ENCODE measurements at regions not wholly inside any gene's neighbourhood (a gene's known extent, or its start where the extent isn't known, plus 50 kb on each side); places are given as distances from the start of the nearest gene placed in this dataset.

GRCh38 chr2:78260861-78261260 lies 738.7 kb upstream of the LRRTM4 start:
- no peak for TF ChIP-seq REST (IDR thresholded peaks at IDR 0.05; ENCODE audit: insufficient replicate concordance, low read depth)
- TF ChIP-seq GABPA (IDR thresholded peaks at IDR 0.05; ENCODE audit: low read depth), result no peak
- TF ChIP-seq POLR2AphosphoS5 (IDR thresholded peaks at IDR 0.05; ENCODE audit: low read depth), result no peak
- TF ChIP-seq CTCF (IDR thresholded peaks at IDR 0.05; ENCODE audit: insufficient read depth, low read length), result no peak
- TF ChIP-seq SPI1 (IDR thresholded peaks at IDR 0.05; ENCODE audit: borderline replicate concordance, low read depth), result no peak
